T-cell (primary cell): ENCODE measurements at regions not wholly inside any gene's neighbourhood (a gene's known extent, or its start where the extent isn't known, plus 50 kb on each side); places are given as distances from the start of the nearest gene placed in this dataset.
A peak's percentile ranks its signal among the peaks of the same experiment; 100 is the strongest.

Experiments
- ATAC-seq, 4 experiments: fragments of 200-7000 bp in 3 of 4; fragments of 150-1000 bp in 1 of 4; cut with Tn5 transposase; replicated peaks in 1 of 4; 1 replicate in 3 of 4; 2 replicates in 1 of 4; pipeline ENCODE4 v1.10.0; 2021; ENCODE audit warnings: moderate library complexity in 3 of 4, mild to moderate bottlenecking in 2 of 4, moderate number of reproducible peaks in 1 of 4
- CTCF ChIA-PET, 2 donors: fragments of 300-600 bp; sonication (Branson Sonifier 250); formaldehyde crosslinking; loops; one replicate each; lab custom pipeline; 2022; ENCODE audit warnings: antibody characterized with exemption in 2 of 2; lab: Charles Lee
- POLR2A ChIA-PET, 2 donors: fragments of 300-600 bp; sonication (Branson Sonifier 250); formaldehyde crosslinking; loops; one replicate each; lab custom pipeline; 2022; ENCODE audit warnings: antibody characterized with exemption in 2 of 2; lab: Charles Lee
- DNase-seq, 35 experiments: peaks; one replicate each; pipeline versions ENCODE4 v3.0.0 to v3.0.0-alpha.2; 2013 to 2023
- H3K27ac ChIP-seq: one replicate; pipeline ENCODE4 v1.5.1; 2013; ENCODE audit warnings: low read length
- H3K27me3 ChIP-seq, 2 experiments: replicated peaks in 1 of 2; 1 replicate in 1 of 2; 2 replicates in 1 of 2; pipeline versions ENCODE4 v1.6.1 to v1.7.0; 2013; ENCODE audit warnings: low read length in 1 of 2, mixed read lengths in 1 of 2; ENCODE audit not compliant: control insufficient read depth in 2 of 2, insufficient read depth in 2 of 2; ENCODE audit errors: extremely low read depth in 1 of 2
- H3K36me3 ChIP-seq, 2 donors: 1 replicate in 1 of 2; 2 replicates in 1 of 2; pipeline versions ENCODE4 v1.6.1 to v1.7.0; 2013; ENCODE audit warnings: low read length in 1 of 2; ENCODE audit not compliant: control insufficient read depth in 2 of 2, insufficient read depth in 1 of 2; ENCODE audit errors: extremely low read depth in 1 of 2
- H3K4me1 ChIP-seq, 2 experiments: 1 replicate in 1 of 2; 2 replicates in 1 of 2; pipeline versions ENCODE4 v1.6.1 to v1.7.0; 2013; ENCODE audit warnings: low read length in 2 of 2, mixed read lengths in 1 of 2; ENCODE audit not compliant: insufficient read depth in 2 of 2, control insufficient read depth in 1 of 2; ENCODE audit errors: extremely low read depth in 1 of 2
- H3K4me3 ChIP-seq, 2 donors: 1 replicate in 1 of 2; 2 replicates in 1 of 2; pipeline versions ENCODE4 v1.5.1 to v1.7.0; 2013; ENCODE audit warnings: mild to moderate bottlenecking in 2 of 2, low read length in 1 of 2, moderate library complexity in 1 of 2; ENCODE audit not compliant: control insufficient read depth in 1 of 2; ENCODE audit errors: extremely low read depth in 1 of 2
- H3K9me3 ChIP-seq: 2 replicates; pipeline ENCODE4 v1.7.0; 2013
- H3K27ac Mint-ChIP-seq, 2 donors: one replicate each; pipeline ENCODE4 v1.8.0; 2020 to 2021; ENCODE audit warnings: mild to moderate bottlenecking in 2 of 2, mixed read lengths in 2 of 2
- H3K27me3 Mint-ChIP-seq, 2 donors: one replicate each; pipeline ENCODE4 v1.8.0; 2021 to 2022; ENCODE audit warnings: mixed read lengths in 2 of 2
- H3K36me3 Mint-ChIP-seq: one replicate; pipeline ENCODE4 v1.8.0; 2021; ENCODE audit warnings: mixed read lengths
- H3K4me1 Mint-ChIP-seq, 3 donors: one replicate each; pipeline ENCODE4 v1.8.0; 2020 to 2022; ENCODE audit warnings: mixed read lengths in 3 of 3, mild to moderate bottlenecking in 1 of 3
- H3K4me3 Mint-ChIP-seq, 3 donors: one replicate each; pipeline ENCODE4 v1.8.0; 2020 to 2022; ENCODE audit warnings: mild to moderate bottlenecking in 3 of 3, mixed read lengths in 3 of 3, moderate library complexity in 3 of 3
- H3K9me3 Mint-ChIP-seq, 3 donors: one replicate each; pipeline ENCODE4 v1.8.0; 2020 to 2022; ENCODE audit warnings: mixed read lengths in 3 of 3
- WGBS: methylation state at CpG from one replicate; pipeline ENCODE4 v1.1.5; 2013; ENCODE audit warnings: missing lambda C conversion rate; ENCODE audit not compliant: insufficient coverage; 5-methylcytosine and 5-hydroxymethylcytosine counted together

- H3K4me1 Mint-ChIP-seq = peaks cover 0 to 5% (median 1%) of the 10 kb centered on the region in 3 donors
- Histone ChIP-seq H3K36me3 (no peaks in the 10 kb centered on the region), H3K27me3 (peaks cover 0 to 13% of the 10 kb centered on the region in 2 experiments), H3K9me3 (no peaks in the 10 kb centered on the region), H3K4me3 (no peak overlapping the region), H3K4me1 (no peaks in the 10 kb centered on the region), H3K27ac (no peak overlapping the region)
- POLR2A ChIA-PET = no interaction called here
- DNase-seq (no peak), ATAC-seq (no peak)
- no peaks in the 10 kb centered on the region for H3K9me3 Mint-ChIP-seq
- no peak overlapping the region for H3K4me3 Mint-ChIP-seq
- CTCF ChIA-PET = interaction anchor here in 1 of 2 donors (0.5 kb wide), 1 partner anchor 51 kb away, joined by 3 read pairs; no protein-coding TSS in a partner anchor
- no peaks in the 10 kb centered on the region for H3K36me3 Mint-ChIP-seq
- no peak overlapping the region for H3K27ac Mint-ChIP-seq
- whole genome bisulfite sequencing = 83% methylated on average over 6 of the region's 8 CpGs
- H3K27me3 Mint-ChIP-seq = no peaks in the 10 kb centered on the region
Observed at GRCh38 chr11:59264736-59265135, 52.0 kb upstream of the MPEG1 start.

- Mint-ChIP-seq H3K36me3 (no peaks in the 10 kb centered on the region), H3K27ac (no peak overlapping the region), H3K4me1 (peaks cover 0 to 3% (median 0%) of the 10 kb centered on the region in 3 donors), H3K9me3 (no peaks in the 10 kb centered on the region), H3K4me3 (no peak overlapping the region), H3K27me3 (no peaks in the 10 kb centered on the region)
- H3K27ac ChIP-seq = no peak overlapping the region
- no peaks in the 10 kb centered on the region for H3K9me3 ChIP-seq
- DNase-seq (peak in 14 of 35 experiments; percentile 4 to 41 (median 18)), ATAC-seq (peak in 2 of 4 experiments; percentile 40 to 44)
- H3K27me3 ChIP-seq = peaks cover 0 to 17% of the 10 kb centered on the region in 2 experiments
- H3K4me1 ChIP-seq = no peaks in the 10 kb centered on the region
- ChIA-PET POLR2A (no interaction called here), CTCF (no interaction called here)
- WGBS = 67% methylated on average over 5 of the region's 9 CpGs
- H3K4me3 ChIP-seq = no peak overlapping the region
- no peaks in the 10 kb centered on the region for H3K36me3 ChIP-seq
Observed at GRCh38 chr11:59263225-59263894, 50.6 kb upstream of the MPEG1 start.
